Mesendoderm (in vitro differentiated cells): ENCODE measurements at regions not wholly inside any gene's neighbourhood (a gene's known extent, or its start where the extent isn't known, plus 50 kb on each side); places are given as distances from the start of the nearest gene placed in this dataset.

Experiments used
- DNase-seq: peaks from one replicate; pipeline ENCODE4 v3.0.0; 2013
- H2AK5ac ChIP-seq: 2 replicates; pipeline ENCODE4 v1.6.1; 2013; ENCODE audit warnings: low read length, inconsistent platforms
- H2BK120ac ChIP-seq: 2 replicates; pipeline ENCODE4 v1.6.1; 2013; ENCODE audit warnings: low read depth, mild to moderate bottlenecking, low read length, moderate library complexity, mixed read lengths
- H2BK15ac ChIP-seq: replicated peaks from 2 replicates; pipeline ENCODE4 v1.6.1; 2013; ENCODE audit warnings: low read depth, mild to moderate bottlenecking, moderate library complexity
- H2BK5ac ChIP-seq: 2 replicates; pipeline ENCODE4 v1.6.1; 2013; ENCODE audit warnings: low read length, inconsistent platforms
- H3K18ac ChIP-seq: 2 replicates; pipeline ENCODE4 v1.6.1; 2013; ENCODE audit warnings: mild to moderate bottlenecking, low read length, mixed read lengths
- H3K23ac ChIP-seq: one replicate; pipeline ENCODE4 v1.6.1; 2013; ENCODE audit warnings: low read length
- H3K27ac ChIP-seq: 2 replicates; pipeline ENCODE4 v1.5.1; 2013; ENCODE audit warnings: low read depth, mild to moderate bottlenecking, inconsistent platforms, low read length, moderate library complexity
- H3K27me3 ChIP-seq: 2 replicates; pipeline ENCODE4 v1.6.1; 2013; ENCODE audit warnings: low read length, control low read depth, mild to moderate bottlenecking, inconsistent platforms; ENCODE audit not compliant: insufficient read depth, poor library complexity
- H3K36me3 ChIP-seq: 2 replicates; pipeline ENCODE4 v1.6.1; 2013; ENCODE audit warnings: low read length, inconsistent platforms; ENCODE audit not compliant: control insufficient read depth, insufficient read depth
- H3K4ac ChIP-seq: one replicate; pipeline ENCODE4 v1.6.1; 2013; ENCODE audit warnings: low read depth, mild to moderate bottlenecking, low read length, moderate library complexity
- H3K4me1 ChIP-seq: 2 replicates; pipeline ENCODE4 v1.6.1; 2013; ENCODE audit warnings: low read depth, low read length, inconsistent platforms; ENCODE audit not compliant: control insufficient read depth
- H3K4me2 ChIP-seq: 2 replicates; pipeline ENCODE4 v1.6.1; 2013; ENCODE audit warnings: low read length
- H3K4me3 ChIP-seq: 2 replicates; pipeline ENCODE4 v1.5.1; 2013; ENCODE audit warnings: mild to moderate bottlenecking, low read length
- H3K56ac ChIP-seq: one replicate; pipeline ENCODE4 v1.6.1; 2013; ENCODE audit warnings: low read length
- H3K79me1 ChIP-seq: 2 replicates; pipeline ENCODE4 v1.6.1; 2013; ENCODE audit warnings: low read length, inconsistent platforms
- H3K79me2 ChIP-seq: 2 replicates; pipeline ENCODE4 v1.6.1; 2013; ENCODE audit warnings: mild to moderate bottlenecking, low read length; ENCODE audit not compliant: control insufficient read depth, insufficient read depth
- H3K9ac ChIP-seq: 2 replicates; pipeline ENCODE4 v1.6.1; 2013; ENCODE audit warnings: low read length, inconsistent platforms
- H4K5ac ChIP-seq: one replicate; pipeline ENCODE4 v1.6.1; 2013; ENCODE audit warnings: low read length
- H4K8ac ChIP-seq: one replicate; pipeline ENCODE4 v1.6.1; 2013; ENCODE audit warnings: low read depth, mild to moderate bottlenecking, control low read depth, low read length, moderate library complexity
- WGBS: extraction: QIAGEN DNeasy Blood & Tissue Kit; methylation state at CpG from one replicate; pipeline ENCODE4 v1.1.7; 2013; ENCODE audit warnings: low lambda C conversion rate, missing lambda C conversion rate; ENCODE audit not compliant: insufficient coverage; ENCODE audit errors: extremely low coverage; 5-methylcytosine and 5-hydroxymethylcytosine counted together

- Histone ChIP-seq H4K5ac (no peak overlapping the region), H3K23ac (no peak overlapping the region), H3K36me3 (no peaks in the 10 kb centered on the region), H3K27ac (no peak overlapping the region), H3K56ac (no peak overlapping the region), H3K18ac (no peak overlapping the region), H3K79me1 (no peaks in the 10 kb centered on the region), H3K4me1 (no peaks in the 10 kb centered on the region), H2BK15ac (no peak overlapping the region), H3K27me3 (no peaks in the 10 kb centered on the region), H2BK120ac (no peak overlapping the region), H2AK5ac (no peak overlapping the region), H2BK5ac (no peak overlapping the region), H3K4ac (no peak overlapping the region), H3K79me2 (no peaks in the 10 kb centered on the region), H3K9ac (no peak overlapping the region), H3K4me2 (no peak overlapping the region), H3K4me3 (no peak overlapping the region), H4K8ac (no peak overlapping the region)
- DNase-seq, result no peak
- WGBS, result no CpG with 5 or more reads among the region's 1 CpG
These were observed 677.8 kb downstream of the USP25 start for GRCh38 chr21:16407403-16408240.

- H3K27ac ChIP-seq, result no peak overlapping the region
- H3K79me2 ChIP-seq, result no peaks in the 10 kb centered on the region
- no peaks in the 10 kb centered on the region for H3K4me1 ChIP-seq
- H3K4me2 ChIP-seq, result no peak overlapping the region
- H4K8ac ChIP-seq, result no peak overlapping the region
- H3K56ac ChIP-seq, result no peak overlapping the region
- no peak overlapping the region for H2BK5ac ChIP-seq
- no CpG with 5 or more reads among the region's 2 CpGs for WGBS
- H3K4ac ChIP-seq, result no peak overlapping the region
- no peaks in the 10 kb centered on the region for H3K79me1 ChIP-seq
- H2BK15ac ChIP-seq, result no peak overlapping the region
- no peak for DNase-seq
- H3K36me3 ChIP-seq, result no peaks in the 10 kb centered on the region
- no peak overlapping the region for H3K9ac ChIP-seq
- no peak overlapping the region for H3K23ac ChIP-seq
- no peak overlapping the region for H2BK120ac ChIP-seq
- no peaks in the 10 kb centered on the region for H3K27me3 ChIP-seq
- H2AK5ac ChIP-seq, result no peak overlapping the region
- no peak overlapping the region for H3K18ac ChIP-seq
- no peak overlapping the region for H3K4me3 ChIP-seq
- H4K5ac ChIP-seq, result no peak overlapping the region
These were observed 678.5 kb downstream of the USP25 start for GRCh38 chr21:16408280-16408679.

- Histone ChIP-seq H2AK5ac (no peak overlapping the region), H3K27me3 (no peaks in the 10 kb centered on the region), H3K4me1 (no peaks in the 10 kb centered on the region), H3K4me2 (no peak overlapping the region), H2BK5ac (no peak overlapping the region), H4K5ac (no peak overlapping the region), H3K4ac (no peak overlapping the region), H2BK15ac (no peak overlapping the region), H2BK120ac (no peak overlapping the region), H3K27ac (no peak overlapping the region), H3K23ac (no peak overlapping the region), H3K18ac (no peak overlapping the region), H3K36me3 (no peaks in the 10 kb centered on the region), H3K79me1 (no peaks in the 10 kb centered on the region), H4K8ac (no peak overlapping the region), H3K79me2 (no peaks in the 10 kb centered on the region), H3K9ac (no peak overlapping the region), H3K56ac (no peak overlapping the region), H3K4me3 (no peak overlapping the region)
- no peak for DNase-seq
- no CpG with 5 or more reads among the region's 2 CpGs for WGBS
These were observed 679.6 kb downstream of the USP25 start for GRCh38 chr21:16409352-16409751.

- Histone ChIP-seq H2BK15ac (no peak overlapping the region), H3K4me2 (no peak overlapping the region), H3K56ac (no peak overlapping the region), H4K8ac (no peak overlapping the region), H3K4me1 (no peaks in the 10 kb centered on the region), H3K9ac (no peak overlapping the region), H3K23ac (no peak overlapping the region), H3K36me3 (no peaks in the 10 kb centered on the region), H2BK5ac (no peak overlapping the region), H3K4me3 (no peak overlapping the region), H3K4ac (no peak overlapping the region), H3K79me1 (no peaks in the 10 kb centered on the region), H3K27me3 (no peaks in the 10 kb centered on the region), H4K5ac (no peak overlapping the region), H3K27ac (no peak overlapping the region), H2AK5ac (no peak overlapping the region), H3K79me2 (no peaks in the 10 kb centered on the region), H3K18ac (no peak overlapping the region), H2BK120ac (no peak overlapping the region)
- DNase-seq, result no peak
- WGBS, result no CpG with 5 or more reads among the region's 2 CpGs
These were observed 688.4 kb downstream of the USP25 start for GRCh38 chr21:16418226-16418625.

- no peaks in the 10 kb centered on the region for H3K36me3 ChIP-seq
- H3K79me2 ChIP-seq, result no peaks in the 10 kb centered on the region
- no peak overlapping the region for H3K4me3 ChIP-seq
These were observed 688.9 kb downstream of the USP25 start for GRCh38 chr21:16418642-16419041.

More at GRCh38 chr21:16418642-16419041, 688.9 kb downstream of the USP25 start:
- Histone ChIP-seq H4K5ac (no peak overlapping the region), H3K27ac (no peak overlapping the region), H3K18ac (no peak overlapping the region), H3K23ac (no peak overlapping the region), H2BK15ac (no peak overlapping the region), H2BK5ac (no peak overlapping the region), H3K56ac (no peak overlapping the region), H2BK120ac (no peak overlapping the region), H2AK5ac (no peak overlapping the region), H3K79me1 (no peaks in the 10 kb centered on the region), H3K27me3 (no peaks in the 10 kb centered on the region), H3K4ac (no peak overlapping the region), H4K8ac (no peak overlapping the region), H3K9ac (no peak overlapping the region), H3K4me1 (no peaks in the 10 kb centered on the region), H3K4me2 (no peak overlapping the region)
- no peak for DNase-seq
- WGBS, result no CpG with 5 or more reads among the region's 5 CpGs
